B cell (primary cell): ENCODE measurements at regions not wholly inside any gene's neighbourhood (a gene's known extent, or its start where the extent isn't known, plus 50 kb on each side); places are given as distances from the start of the nearest gene placed in this dataset.
"Not testable (repeated sequence)": the region's sequence is repeated elsewhere in the genome, so short reads cannot be mapped to it uniquely, and the experiment has no call there.

Experiments
- ATAC-seq: fragments of 200-7000 bp; cut with Tn5 transposase; one replicate; pipeline ENCODE4 v1.10.0; 2021; ENCODE audit warnings: low read depth, mild to moderate bottlenecking, moderate number of reproducible peaks, moderate library complexity
- CTCF ChIA-PET: fragments of 350-600 bp; sonication (Branson Sonifier 250); formaldehyde crosslinking; loops from one replicate; lab custom pipeline; 2021; ENCODE audit warnings: antibody characterized with exemption, inconsistent platforms; lab: Charles Lee
- POLR2A ChIA-PET: fragments of 350-600 bp; sonication (Branson Sonifier 250); formaldehyde crosslinking; loops from one replicate; lab custom pipeline; 2021; ENCODE audit warnings: antibody characterized with exemption; lab: Charles Lee
- DNase-seq: peaks from one replicate; pipeline ENCODE4 v3.0.0; 2013
- H2AFZ ChIP-seq: 2 replicates; pipeline ENCODE4 v1.6.1; 2012; ENCODE audit warnings: mild to moderate bottlenecking, low read depth, low read length; ENCODE audit not compliant: insufficient read depth, poor library complexity, severe bottlenecking
- H3K27ac ChIP-seq, 2 donors: 1 replicate in 1 of 2; 2 replicates in 1 of 2; pipeline ENCODE4 v1.5.1; 2012 to 2013; ENCODE audit warnings: low read length in 2 of 2, mild to moderate bottlenecking in 2 of 2, moderate library complexity in 1 of 2
- H3K27me3 ChIP-seq, 4 experiments: fragments of 200-600 bp in 1 of 4; sonication (generic) in 1 of 4; replicated peaks in 1 of 4; 1 replicate in 2 of 4; 2 replicates in 2 of 4; pipeline versions ENCODE4 v1.6.1 to v1.7.0; 2013 to 2016; ENCODE audit warnings: low read length in 3 of 4, mild to moderate bottlenecking in 2 of 4, mixed read lengths in 1 of 4, moderate library complexity in 1 of 4; ENCODE audit not compliant: insufficient read depth in 4 of 4, control insufficient read depth in 3 of 4; ENCODE audit errors: control extremely low read depth in 1 of 4
- H3K36me3 ChIP-seq, 2 experiments: replicated peaks in 1 of 2; 1 replicate in 1 of 2; 2 replicates in 1 of 2; pipeline versions ENCODE4 v1.6.1 to v1.7.1; 2013; ENCODE audit warnings: low read length in 1 of 2; ENCODE audit not compliant: insufficient read depth in 2 of 2, control insufficient read depth in 1 of 2; ENCODE audit errors: control extremely low read depth in 1 of 2, extremely low read depth in 1 of 2
- H3K4me1 ChIP-seq, 2 donors: fragments of 200-600 bp in 1 of 2; sonication (generic) in 1 of 2; 1 replicate in 1 of 2; 2 replicates in 1 of 2; pipeline versions ENCODE4 v1.5.1 to v1.6.1; 2013 to 2017; ENCODE audit warnings: low read length in 2 of 2; ENCODE audit not compliant: control insufficient read depth in 2 of 2, insufficient read depth in 2 of 2
- H3K4me2 ChIP-seq: replicated peaks from 2 replicates; pipeline ENCODE3; 2012; ENCODE audit warnings: mild to moderate bottlenecking, low read depth, low read length; ENCODE audit not compliant: poor library complexity, severe bottlenecking
- H3K4me3 ChIP-seq, 5 experiments: fragments of 200-600 bp in 1 of 5; sonication (generic) in 1 of 5; 1 replicate in 3 of 5; 2 replicates in 2 of 5; pipeline versions ENCODE4 v1.5.1 to v1.7.0; 2011 to 2016; ENCODE audit warnings: low read length in 4 of 5, mild to moderate bottlenecking in 4 of 5, low read depth in 2 of 5, control low read depth in 1 of 5, moderate library complexity in 1 of 5; ENCODE audit not compliant: insufficient read depth in 1 of 5; ENCODE audit errors: control extremely low read depth in 1 of 5, extremely low read depth in 1 of 5
- H3K79me2 ChIP-seq: fragments of 200-600 bp; sonication (generic); one replicate; pipeline ENCODE4 v1.6.0; 2016; ENCODE audit warnings: low read length; ENCODE audit not compliant: control insufficient read depth, insufficient read depth
- H3K9ac ChIP-seq: fragments of 200-600 bp; sonication (generic); 2 replicates; pipeline ENCODE4 v1.6.1; 2017; ENCODE audit warnings: mild to moderate bottlenecking, low read length, moderate library complexity
- H3K9me3 ChIP-seq, 3 donors: one replicate each; pipeline versions ENCODE4 v1.6.1 to v1.7.1; 2013; ENCODE audit warnings: low read length in 2 of 3; ENCODE audit not compliant: control insufficient read depth in 2 of 3, insufficient read depth in 1 of 3; ENCODE audit errors: control extremely low read depth in 1 of 3
- H4K20me1 ChIP-seq: 2 replicates; pipeline ENCODE4 v1.6.0; 2012; ENCODE audit warnings: mild to moderate bottlenecking, low read length; ENCODE audit not compliant: insufficient read depth, control insufficient read depth, poor library complexity, severe bottlenecking
- H3K27ac Mint-ChIP-seq: one replicate; pipeline ENCODE4 v1.8.0; 2021; ENCODE audit warnings: mixed read lengths
- H3K27me3 Mint-ChIP-seq: one replicate; pipeline ENCODE4 v1.8.0; 2021; ENCODE audit warnings: mixed read lengths
- H3K4me1 Mint-ChIP-seq: one replicate; pipeline ENCODE4 v1.8.0; 2021; ENCODE audit warnings: mixed read lengths
- H3K4me3 Mint-ChIP-seq: one replicate; pipeline ENCODE4 v1.8.0; 2021; ENCODE audit warnings: mixed read lengths
- H3K9me3 Mint-ChIP-seq: one replicate; pipeline ENCODE4 v1.8.0; 2022; ENCODE audit warnings: mixed read lengths; ENCODE audit not compliant: insufficient read depth
- CTCF ChIP-seq: fragments of 200-600 bp; IDR thresholded peaks from one replicate; pipeline ENCODE4 v1.8.0; 2022; ENCODE audit warnings: antibody characterized with exemption, mild to moderate bottlenecking
- EZH2 ChIP-seq: IDR thresholded peaks from 2 replicates; pipeline ENCODE4 v1.6.1; 2012; ENCODE audit warnings: borderline replicate concordance, low read depth, mild to moderate bottlenecking, moderate library complexity, low read length; ENCODE audit not compliant: insufficient read depth, poor library complexity, severe bottlenecking
- WGBS: methylation state at CpG from one replicate; pipeline ENCODE4 v1.1.5; 2013; ENCODE audit warnings: missing lambda C conversion rate; ENCODE audit not compliant: insufficient coverage; 5-methylcytosine and 5-hydroxymethylcytosine counted together
- intact Hi-C: fragments of 100-400 bp; cut with micrococcal nuclease; formaldehyde crosslinking; loops from one replicate; pipeline ENCODE4 v1.10.0; 2022

DNA sequence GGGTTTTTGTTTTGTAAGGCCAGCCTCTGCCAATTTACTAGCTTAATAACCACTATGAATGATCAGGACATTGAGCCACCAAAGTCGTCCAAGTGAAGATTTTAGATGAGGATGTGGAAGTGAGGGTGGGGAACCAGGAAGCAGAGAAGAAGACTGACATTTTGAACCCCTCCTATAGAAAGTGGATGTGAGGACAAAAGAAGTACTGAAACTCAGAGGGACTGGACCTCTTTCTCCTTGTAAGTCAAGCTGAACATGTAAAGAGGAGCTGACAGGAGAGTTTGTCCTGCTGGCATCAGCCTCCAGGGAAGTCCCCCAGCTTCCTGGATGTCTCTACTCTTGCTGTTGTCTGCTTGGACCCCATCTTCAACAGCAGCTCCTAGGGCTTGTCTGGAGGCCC, 338.2 kb upstream of the NCAM1 start:
- Histone ChIP-seq H3K9me3 (no peaks in the 10 kb centered on the region), H3K9ac (no peak overlapping the region), H4K20me1 (no peaks in the 10 kb centered on the region), H3K27ac (no peak overlapping the region), H2AFZ (no peak overlapping the region), H3K4me1 (no peaks in the 10 kb centered on the region), H3K79me2 (no peaks in the 10 kb centered on the region), H3K36me3 (no peaks in the 10 kb centered on the region), H3K27me3 (no peaks in the 10 kb centered on the region), H3K4me2 (no peak overlapping the region), H3K4me3 (no peak overlapping the region)
- no peaks in the 10 kb centered on the region for H3K4me1 Mint-ChIP-seq
- H3K4me3 Mint-ChIP-seq, result no peak overlapping the region
- ATAC-seq (no peak), DNase-seq (no peak)
- intact Hi-C loops, result no loop called here
- no peaks in the 10 kb centered on the region for H3K9me3 Mint-ChIP-seq
- no peak overlapping the region for H3K27ac Mint-ChIP-seq
- TF ChIP-seq EZH2 (no peak), CTCF (no peak)
- no CpG with 5 or more reads among the region's 1 CpG for WGBS
- H3K27me3 Mint-ChIP-seq, result peaks cover 10% of the 10 kb centered on the region
- ChIA-PET POLR2A (no interaction called here), CTCF (no interaction called here)

GRCh38 chr11:112624431-112624830, 336.8 kb upstream of the NCAM1 start:
- Histone ChIP-seq H3K27me3 (no peaks in the 10 kb centered on the region), H4K20me1 (no peaks in the 10 kb centered on the region), H3K9ac (no peak overlapping the region), H3K27ac (no peak overlapping the region), H3K36me3 (no peaks in the 10 kb centered on the region), H2AFZ (no peak overlapping the region), H3K4me1 (no peaks in the 10 kb centered on the region), H3K79me2 (no peaks in the 10 kb centered on the region), H3K4me2 (no peak overlapping the region), H3K4me3 (no peak overlapping the region), H3K9me3 (no peaks in the 10 kb centered on the region)
- POLR2A ChIA-PET, result no interaction called here
- Mint-ChIP-seq H3K27ac (no peak overlapping the region), H3K27me3 (peaks cover 12% of the 10 kb centered on the region), H3K9me3 (no peaks in the 10 kb centered on the region), H3K4me3 (no peak overlapping the region), H3K4me1 (no peaks in the 10 kb centered on the region)
- intact Hi-C loops, result no loop called here
- no peak for TF ChIP-seq EZH2
- DNase-seq (no peak), ATAC-seq (no peak)
- 86% methylated on average over 1 of the region's 4 CpGs for WGBS
- CTCF ChIA-PET, result no interaction called here

GRCh38 chr11:112624971-112625370, 336.2 kb upstream of the NCAM1 start:
- peaks cover 10% of the 10 kb centered on the region for H3K27me3 Mint-ChIP-seq
- H3K27ac Mint-ChIP-seq, H3K36me3 ChIP-seq, H3K27ac ChIP-seq, H3K4me3 Mint-ChIP-seq, DNase-seq, H3K9me3 ChIP-seq, H3K27me3 ChIP-seq, H3K9ac ChIP-seq, intact Hi-C loops, H3K9me3 Mint-ChIP-seq, H4K20me1 ChIP-seq, POLR2A ChIA-PET, H3K4me3 ChIP-seq, ATAC-seq, CTCF ChIA-PET, H2AFZ ChIP-seq, H3K4me2 ChIP-seq, H3K79me2 ChIP-seq, H3K4me1 Mint-ChIP-seq, H3K4me1 ChIP-seq: not testable (repeated sequence)
- WGBS, result no CpG with 5 or more reads among the region's 2 CpGs
